ENCODE measurements at regions not wholly inside any gene's neighbourhood (a gene's known extent, or its start where the extent isn't known, plus 50 kb on each side); places are given as distances from the start of the nearest gene placed in this dataset.

DNA sequence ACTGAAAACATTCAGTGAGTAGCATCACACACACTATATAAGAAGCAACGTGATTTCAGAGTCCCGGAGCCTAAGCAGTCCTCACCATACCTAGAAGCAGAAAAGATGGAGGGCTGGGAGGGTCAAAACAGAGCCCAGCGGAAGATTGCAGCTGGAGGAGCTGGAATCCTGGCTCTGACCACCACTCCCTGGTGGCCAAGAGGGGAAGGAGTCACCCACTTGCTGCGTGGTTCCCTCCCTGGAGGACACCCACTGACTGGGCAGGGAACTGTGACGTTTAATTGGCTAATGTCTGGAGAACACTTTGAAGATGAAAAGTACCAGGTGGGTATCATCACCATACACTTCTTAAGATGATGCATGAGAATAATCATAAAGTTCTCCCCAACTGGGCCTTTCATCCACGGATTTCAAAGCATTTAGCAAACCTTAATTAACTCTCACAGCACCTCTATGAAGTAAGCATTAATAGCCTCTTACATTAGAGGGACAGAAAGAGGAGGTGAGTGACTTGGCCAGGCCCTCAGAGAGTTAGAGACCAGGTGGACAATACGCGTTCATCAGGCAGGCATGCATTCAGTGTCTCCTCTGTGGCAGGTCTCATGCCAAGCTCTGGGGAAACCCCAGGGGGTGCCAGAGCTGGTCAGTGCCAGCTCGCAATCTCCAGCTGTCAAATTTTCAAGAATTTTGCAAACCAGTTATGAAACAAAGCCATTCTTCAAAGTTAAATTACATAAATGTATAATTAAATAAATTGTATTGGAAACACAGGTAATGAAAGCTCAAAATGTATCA lies 137.9 kb downstream of the AXIN2 start:
- no peak for TF ChIP-seq POLR2A (IDR thresholded peaks at IDR 0.05)
- TF ChIP-seq, protein P1, sequence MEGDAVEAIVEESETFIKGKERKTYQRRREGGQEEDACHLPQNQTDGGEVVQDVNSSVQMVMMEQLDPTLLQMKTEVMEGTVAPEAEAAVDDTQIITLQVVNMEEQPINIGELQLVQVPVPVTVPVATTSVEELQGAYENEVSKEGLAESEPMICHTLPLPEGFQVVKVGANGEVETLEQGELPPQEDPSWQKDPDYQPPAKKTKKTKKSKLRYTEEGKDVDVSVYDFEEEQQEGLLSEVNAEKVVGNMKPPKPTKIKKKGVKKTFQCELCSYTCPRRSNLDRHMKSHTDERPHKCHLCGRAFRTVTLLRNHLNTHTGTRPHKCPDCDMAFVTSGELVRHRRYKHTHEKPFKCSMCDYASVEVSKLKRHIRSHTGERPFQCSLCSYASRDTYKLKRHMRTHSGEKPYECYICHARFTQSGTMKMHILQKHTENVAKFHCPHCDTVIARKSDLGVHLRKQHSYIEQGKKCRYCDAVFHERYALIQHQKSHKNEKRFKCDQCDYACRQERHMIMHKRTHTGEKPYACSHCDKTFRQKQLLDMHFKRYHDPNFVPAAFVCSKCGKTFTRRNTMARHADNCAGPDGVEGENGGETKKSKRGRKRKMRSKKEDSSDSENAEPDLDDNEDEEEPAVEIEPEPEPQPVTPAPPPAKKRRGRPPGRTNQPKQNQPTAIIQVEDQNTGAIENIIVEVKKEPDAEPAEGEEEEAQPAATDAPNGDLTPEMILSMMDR (IDR thresholded peaks at IDR 0.05): no peak
- no peak overlapping the region for H3K4me3 ChIP-seq (ENCODE audit: low read depth, poor library complexity, severe bottlenecking)
- intact Hi-C loops (cut with DNase I; ENCODE audit: low total_unique reads): no loop called here
- no peak for DNase-seq (ENCODE audit: low spot score in 2 of 2)
- WGBS, 2 donors: 59 to 75% methylated on average over 9 of the region's 9 CpGs

DNA sequence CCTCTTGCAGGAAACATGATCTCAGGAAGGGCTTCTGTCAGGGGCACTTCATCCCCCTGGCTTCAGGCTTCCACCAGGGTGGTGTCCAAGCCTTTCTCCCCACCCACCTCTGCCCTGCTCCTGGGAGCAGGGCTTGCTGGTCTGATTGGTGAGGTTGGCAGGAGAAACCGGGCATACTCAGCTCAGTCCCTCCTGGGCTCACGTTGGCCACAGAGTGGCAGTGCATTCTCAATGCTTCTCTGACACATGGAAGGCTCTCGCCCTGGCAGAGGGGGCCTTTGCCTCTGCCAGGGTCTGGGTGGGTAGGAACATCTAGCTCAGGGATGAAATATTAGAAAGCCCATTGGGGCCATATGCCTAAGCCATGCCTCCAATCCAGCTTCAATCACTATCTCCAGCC lies 142.8 kb downstream of the AXIN2 start:
- H3K4me3 ChIP-seq (ENCODE audit: low read depth, poor library complexity, severe bottlenecking): no peak overlapping the region
- no peak for DNase-seq (ENCODE audit: low spot score in 2 of 2)
- TF ChIP-seq POLR2A (IDR thresholded peaks at IDR 0.05): no peak
- TF ChIP-seq, protein P1 (IDR thresholded peaks at IDR 0.05): no peak
- 32 to 41% methylated on average over 3 of the region's 3 CpGs for WGBS, 2 donors
- intact Hi-C loops (cut with DNase I; ENCODE audit: low total_unique reads): no loop called here

DNA sequence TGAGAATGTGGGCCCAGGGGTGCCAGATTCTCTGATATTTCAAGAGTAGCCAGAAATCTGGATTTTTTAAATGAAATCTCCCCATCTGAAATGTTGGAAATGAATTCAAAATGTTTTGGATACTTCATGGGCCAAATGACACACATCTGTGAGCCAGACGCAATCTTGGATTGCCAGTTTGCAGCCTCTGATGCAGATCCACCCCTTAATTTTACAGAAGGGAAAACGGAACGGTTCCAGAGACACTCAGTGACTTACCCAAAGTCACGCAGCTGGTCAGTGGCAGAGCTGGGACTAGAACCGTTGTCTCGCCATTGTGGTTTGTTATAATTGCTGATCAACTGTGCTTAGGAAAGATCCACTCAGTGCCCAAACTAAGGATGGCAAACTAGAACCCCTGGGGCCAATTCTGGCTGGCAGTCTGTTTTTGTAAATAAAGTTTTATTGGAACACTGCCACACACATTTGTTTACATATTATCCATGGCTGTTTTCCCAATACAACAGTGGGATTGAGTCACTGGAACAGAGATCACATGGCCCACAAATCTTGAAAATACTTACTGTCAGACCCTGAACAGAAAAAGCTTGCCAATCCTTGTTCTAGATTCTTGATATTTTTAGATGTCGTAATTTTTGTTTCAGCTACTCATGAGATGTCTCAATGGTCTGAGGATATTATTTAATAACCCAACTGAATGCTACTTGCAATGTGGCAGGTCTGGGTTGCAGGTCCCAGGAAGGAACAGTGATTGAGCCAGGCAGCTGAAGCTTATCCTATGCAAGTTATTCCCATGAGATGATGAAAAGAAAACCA lies 143.8 kb downstream of the AXIN2 start:
- DNase-seq (ENCODE audit: low spot score in 2 of 2): peak in 1 of 2 donors; percentile 43
- intact Hi-C loops (cut with DNase I; ENCODE audit: low total_unique reads): no loop called here
- 52 to 75% methylated on average over 7 of the region's 7 CpGs for WGBS, 2 donors
- H3K4me3 ChIP-seq (ENCODE audit: low read depth, poor library complexity, severe bottlenecking): no peak overlapping the region
- no peak for TF ChIP-seq POLR2A (IDR thresholded peaks at IDR 0.05)
- TF ChIP-seq, protein P1 (IDR thresholded peaks at IDR 0.05): no peak

DNA sequence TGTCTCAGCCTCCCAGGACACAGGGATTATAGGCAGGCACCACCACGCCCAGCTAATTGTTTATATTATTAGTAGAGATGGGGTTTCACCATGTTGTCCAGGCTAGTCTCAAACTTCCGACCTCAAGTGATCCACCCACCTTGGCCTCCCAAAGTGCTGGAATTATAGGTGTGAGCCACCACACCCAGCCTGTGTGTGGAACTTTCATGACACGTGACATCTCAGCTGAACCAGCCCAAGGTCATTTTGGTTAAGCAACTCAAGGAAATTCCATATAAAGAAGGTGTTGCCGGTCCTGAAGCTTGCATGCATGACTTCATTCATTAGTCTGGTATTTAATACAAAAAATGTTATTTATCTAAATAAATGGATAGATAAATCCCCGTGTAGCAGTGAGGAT lies 145.5 kb downstream of the AXIN2 start:
- no peak for TF ChIP-seq POLR2A (IDR thresholded peaks at IDR 0.05)
- TF ChIP-seq, protein P1 (IDR thresholded peaks at IDR 0.05): no peak
- no peak for DNase-seq (ENCODE audit: low spot score in 2 of 2)
- 80 to 86% methylated on average over 5 of the region's 5 CpGs for WGBS, 2 donors
- no peak overlapping the region for H3K4me3 ChIP-seq (ENCODE audit: low read depth, poor library complexity, severe bottlenecking)
- intact Hi-C loops (cut with DNase I; ENCODE audit: low total_unique reads): no loop called here

DNA sequence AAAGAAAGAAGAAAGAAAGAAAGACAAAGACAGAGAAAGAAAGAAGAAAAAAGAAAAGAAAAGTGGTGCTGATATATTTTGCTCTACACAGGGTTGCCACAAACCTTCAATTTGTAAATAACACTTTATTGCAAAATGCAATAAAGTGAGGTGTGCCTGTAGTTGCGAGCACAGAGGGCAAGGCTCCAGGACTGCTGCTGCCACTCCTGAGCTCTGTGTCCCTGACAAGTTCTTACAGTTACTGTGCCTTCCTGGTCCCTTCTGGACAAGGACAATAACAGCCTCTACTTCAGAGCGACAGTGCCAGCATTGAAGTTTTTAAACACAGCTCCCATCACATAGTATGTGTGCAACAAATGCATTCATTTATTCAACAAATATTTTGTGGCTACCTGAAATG lies 148.1 kb downstream of the AXIN2 start:
- no peak overlapping the region for H3K4me3 ChIP-seq (ENCODE audit: low read depth, poor library complexity, severe bottlenecking)
- no peak for DNase-seq (ENCODE audit: low spot score in 2 of 2)
- 51 to 81% methylated on average over 2 of the region's 2 CpGs for WGBS, 2 donors
- intact Hi-C loops (cut with DNase I; ENCODE audit: low total_unique reads): no loop called here
- TF ChIP-seq, protein P1 (IDR thresholded peaks at IDR 0.05): no peak
- TF ChIP-seq POLR2A (IDR thresholded peaks at IDR 0.05): no peak
